ENCODE measurements at regions not wholly inside any gene's neighbourhood (a gene's known extent, or its start where the extent isn't known, plus 50 kb on each side); places are given as distances from the start of the nearest gene placed in this dataset.

- no peak overlapping the region for H3K27ac Mint-ChIP-seq
- Histone ChIP-seq H4K20me1 (ENCODE audit: control insufficient read depth, insufficient read depth, low read length, poor library complexity, severe bottlenecking) (no peaks in the 10 kb centered on the region), H3K36me3 (replicated peaks in 1 of 2; ENCODE audit: control extremely low read depth in 1 of 2, control insufficient read depth in 1 of 2, extremely low read depth in 1 of 2, insufficient read depth in 2 of 2, low read length in 1 of 2) (no peaks in the 10 kb centered on the region), H3K4me3 (ENCODE audit: control extremely low read depth in 1 of 5, extremely low read depth in 1 of 5, insufficient read depth in 1 of 5, low read depth in 2 of 5, low read length in 4 of 5) (no peak overlapping the region), H3K9me3 (ENCODE audit: control extremely low read depth in 1 of 3, control insufficient read depth in 2 of 3, insufficient read depth in 1 of 3, low read length in 2 of 3) (peaks cover 0 to 1% (median 0%) of the 10 kb centered on the region in 3 donors), H2AFZ (ENCODE audit: insufficient read depth, low read depth, low read length, poor library complexity, severe bottlenecking) (no peak overlapping the region), H3K4me1 (ENCODE audit: control insufficient read depth in 2 of 2, insufficient read depth in 2 of 2, low read length in 2 of 2) (no peaks in the 10 kb centered on the region), H3K9ac (ENCODE audit: low read length) (no peak overlapping the region), H3K27ac (ENCODE audit: low read length in 2 of 2) (no peak overlapping the region), H3K79me2 (ENCODE audit: control insufficient read depth, insufficient read depth, low read length) (no peaks in the 10 kb centered on the region), H3K4me2 (replicated peaks; ENCODE audit: low read depth, low read length, poor library complexity, severe bottlenecking) (no peak overlapping the region), H3K27me3 (replicated peaks in 1 of 4; ENCODE audit: control extremely low read depth in 1 of 4, control insufficient read depth in 3 of 4, insufficient read depth in 4 of 4, low read length in 3 of 4) (no peaks in the 10 kb centered on the region)
- DNase-seq (no peak), ATAC-seq (ENCODE audit: low read depth) (no peak)
- H3K4me1 Mint-ChIP-seq, result no peaks in the 10 kb centered on the region
- H3K4me3 Mint-ChIP-seq, result no peak overlapping the region
- TF ChIP-seq EZH2 (IDR thresholded peaks at IDR 0.05; ENCODE audit: borderline replicate concordance, insufficient read depth, low read depth, low read length, poor library complexity, severe bottlenecking), result no peak
- no peak for TF ChIP-seq CTCF (IDR thresholded peaks at IDR 0.05)
- no peaks in the 10 kb centered on the region for H3K9me3 Mint-ChIP-seq (ENCODE audit: insufficient read depth)
- no peaks in the 10 kb centered on the region for H3K27me3 Mint-ChIP-seq
- intact Hi-C loops (cut with micrococcal nuclease), result no loop called here
- POLR2A ChIA-PET, result no interaction called here
- CTCF ChIA-PET, result no interaction called here
- no CpG with 5 or more reads among the region's 4 CpGs for WGBS (ENCODE audit: insufficient coverage)
Observed at GRCh38 chr21:23613014-23613413, 1994.3 kb downstream of the MRPL39 start.

GRCh38 chr21:23612210-23612609, 1995.1 kb downstream of the MRPL39 start:
- H3K4me2 ChIP-seq (replicated peaks; ENCODE audit: low read depth, low read length, poor library complexity, severe bottlenecking), result no peak overlapping the region
- H3K27ac ChIP-seq (ENCODE audit: low read length in 2 of 2), result no peak overlapping the region
- ChIA-PET CTCF (no interaction called here), POLR2A (no interaction called here)
- H4K20me1 ChIP-seq (ENCODE audit: control insufficient read depth, insufficient read depth, low read length, poor library complexity, severe bottlenecking), result no peaks in the 10 kb centered on the region
- Mint-ChIP-seq H3K9me3 (ENCODE audit: insufficient read depth) (no peaks in the 10 kb centered on the region), H3K27ac (no peak overlapping the region), H3K4me3 (no peak overlapping the region), H3K4me1 (no peaks in the 10 kb centered on the region), H3K27me3 (no peaks in the 10 kb centered on the region)
- TF ChIP-seq EZH2 (IDR thresholded peaks at IDR 0.05; ENCODE audit: borderline replicate concordance, insufficient read depth, low read depth, low read length, poor library complexity, severe bottlenecking) (no peak), CTCF (IDR thresholded peaks at IDR 0.05) (no peak)
- no peak for ATAC-seq (ENCODE audit: low read depth)
- no peak for DNase-seq
- WGBS (ENCODE audit: insufficient coverage), result 75% methylated on average over 1 of the region's 1 CpG
- H2AFZ ChIP-seq (ENCODE audit: insufficient read depth, low read depth, low read length, poor library complexity, severe bottlenecking), result no peak overlapping the region
- H3K9me3 ChIP-seq (ENCODE audit: control extremely low read depth in 1 of 3, control insufficient read depth in 2 of 3, insufficient read depth in 1 of 3, low read length in 2 of 3), result peaks cover 0 to 1% (median 0%) of the 10 kb centered on the region in 3 donors
- H3K9ac ChIP-seq (ENCODE audit: low read length), result no peak overlapping the region
- H3K4me3 ChIP-seq (ENCODE audit: control extremely low read depth in 1 of 5, extremely low read depth in 1 of 5, insufficient read depth in 1 of 5, low read depth in 2 of 5, low read length in 4 of 5), result no peak overlapping the region
- no peaks in the 10 kb centered on the region for H3K79me2 ChIP-seq (ENCODE audit: control insufficient read depth, insufficient read depth, low read length)
- H3K27me3 ChIP-seq (replicated peaks in 1 of 4; ENCODE audit: control extremely low read depth in 1 of 4, control insufficient read depth in 3 of 4, insufficient read depth in 4 of 4, low read length in 3 of 4), result no peaks in the 10 kb centered on the region
- intact Hi-C loops (cut with micrococcal nuclease), result no loop called here
- H3K36me3 ChIP-seq (replicated peaks in 1 of 2; ENCODE audit: control extremely low read depth in 1 of 2, control insufficient read depth in 1 of 2, extremely low read depth in 1 of 2, insufficient read depth in 2 of 2, low read length in 1 of 2), result no peaks in the 10 kb centered on the region
- H3K4me1 ChIP-seq (ENCODE audit: control insufficient read depth in 2 of 2, insufficient read depth in 2 of 2, low read length in 2 of 2), result no peaks in the 10 kb centered on the region

Data from B cell (primary cell).